ENCODE measurements at regions not wholly inside any gene's neighbourhood (a gene's known extent, or its start where the extent isn't known, plus 50 kb on each side); places are given as distances from the start of the nearest gene placed in this dataset.

GRCh38 chr7:10210000-10210399 lies 763.7 kb upstream of the PHF14 start:
- DNase-seq = no peak

GRCh38 chr7:10211016-10211415 lies 762.7 kb upstream of the PHF14 start:
- no peak for DNase-seq

- no peak for DNase-seq
These were observed 761.8 kb upstream of the PHF14 start for GRCh38 chr7:10211861-10212260.

GRCh38 chr7:10212649-10213048 lies 761.0 kb upstream of the PHF14 start:
- DNase-seq = no peak

GRCh38 chr7:10216462-10216861 lies 757.2 kb upstream of the PHF14 start:
- DNase-seq = no peak

GRCh38 chr7:10221084-10221483 lies 752.6 kb upstream of the PHF14 start:
- DNase-seq = no peak

GRCh38 chr7:10222976-10223375 lies 750.7 kb upstream of the PHF14 start:
- no peak for DNase-seq

- peak; percentile 20 for DNase-seq
These were observed 748.4 kb upstream of the PHF14 start for GRCh38 chr7:10225275-10225674.

- DNase-seq = no peak
These were observed 736.4 kb upstream of the PHF14 start for GRCh38 chr7:10237306-10237705.

GRCh38 chr7:10238641-10239040 lies 735.0 kb upstream of the PHF14 start:
- no peak for DNase-seq

- DNase-seq = peak; percentile 63
These were observed 733.9 kb upstream of the PHF14 start for GRCh38 chr7:10239695-10240345.

- no peak for DNase-seq
These were observed 728.3 kb upstream of the PHF14 start for GRCh38 chr7:10245406-10245805.

GRCh38 chr7:10257438-10257837 lies 716.2 kb upstream of the PHF14 start:
- no peak for DNase-seq

- no peak for DNase-seq
These were observed 706.7 kb upstream of the PHF14 start for GRCh38 chr7:10266976-10267375.

- DNase-seq = no peak
These were observed 705.6 kb upstream of the PHF14 start for GRCh38 chr7:10268034-10268433.

- DNase-seq = no peak
These were observed 690.8 kb upstream of the PHF14 start for GRCh38 chr7:10282909-10283308.

- no peak for DNase-seq
These were observed 689.7 kb upstream of the PHF14 start for GRCh38 chr7:10284001-10284400.

GRCh38 chr7:10299384-10299783 lies 674.3 kb upstream of the PHF14 start:
- no peak for DNase-seq

GRCh38 chr7:10300577-10300976 lies 673.1 kb upstream of the PHF14 start:
- DNase-seq = no peak

- DNase-seq = no peak
These were observed 665.4 kb upstream of the PHF14 start for GRCh38 chr7:10308276-10308675.

- DNase-seq = no peak
These were observed 660.7 kb upstream of the PHF14 start for GRCh38 chr7:10312942-10313341.

- DNase-seq = no peak
These were observed 657.8 kb upstream of the PHF14 start for GRCh38 chr7:10315881-10316280.

GRCh38 chr7:10316488-10316887 lies 657.2 kb upstream of the PHF14 start:
- no peak for DNase-seq

GRCh38 chr7:10325395-10325794 lies 648.3 kb upstream of the PHF14 start:
- no peak for DNase-seq

GRCh38 chr7:10343108-10343507 lies 630.6 kb upstream of the PHF14 start:
- DNase-seq = peak; percentile 20

- no peak for DNase-seq
These were observed 627.6 kb upstream of the PHF14 start for GRCh38 chr7:10346032-10346431.
